Liver (tissue), 3 donors: ENCODE measurements at regions not wholly inside any gene's neighbourhood (a gene's known extent, or its start where the extent isn't known, plus 50 kb on each side); places are given as distances from the start of the nearest gene placed in this dataset.

ENCODE experiments used
- ATF3 ChIP-seq: IDR thresholded peaks from 2 replicates; pipeline ENCODE4 v1.6.1; 2016; ENCODE audit warnings: antibody characterized with exemption
- CTCF ChIP-seq: fragments of 150-350 bp; IDR thresholded peaks from 2 replicates; pipeline ENCODE4 v1.5.1; 2017; ENCODE audit warnings: improper control_type of control experiment, low read depth, low read length; ENCODE audit not compliant: missing input control
- FOXA2 ChIP-seq: IDR thresholded peaks from 2 replicates; pipeline ENCODE4 v1.6.1; 2016; ENCODE audit warnings: antibody characterized with exemption
- GABPA ChIP-seq, 2 donors: IDR thresholded peaks in 1 of 2; conservative IDR thresholded peaks in 1 of 2; 2 replicates each; pipeline ENCODE4 v1.6.1; 2016; ENCODE audit warnings: antibody characterized with exemption in 2 of 2, mild to moderate bottlenecking in 1 of 2, moderate library complexity in 1 of 2
- HNF4G ChIP-seq: IDR thresholded peaks from 2 replicates; pipeline ENCODE4 v1.6.1; 2016; ENCODE audit warnings: antibody characterized with exemption
- JUND ChIP-seq, 2 donors: IDR thresholded peaks; 2 replicates each; pipeline ENCODE4 v1.6.1; 2016; ENCODE audit warnings: antibody characterized with exemption in 2 of 2
- MAX ChIP-seq: IDR thresholded peaks from 2 replicates; pipeline ENCODE4 v1.6.1; 2016; ENCODE audit warnings: antibody characterized with exemption
- NR2F2 ChIP-seq: IDR thresholded peaks from 2 replicates; pipeline ENCODE4 v1.6.1; 2016; ENCODE audit warnings: antibody characterized with exemption
- RAD21 ChIP-seq, 2 donors: IDR thresholded peaks; 2 replicates each; pipeline ENCODE4 v1.6.1; 2016; ENCODE audit warnings: antibody characterized with exemption in 2 of 2, mild to moderate bottlenecking in 2 of 2
- REST ChIP-seq: IDR thresholded peaks from 2 replicates; pipeline ENCODE4 v1.6.1; 2016; ENCODE audit warnings: antibody characterized with exemption, mild to moderate bottlenecking
- RXRA ChIP-seq, 2 donors: IDR thresholded peaks; 2 replicates each; pipeline ENCODE4 v1.6.1; 2017 to 2018; ENCODE audit warnings: antibody characterized with exemption in 2 of 2, mild to moderate bottlenecking in 1 of 2
- SP1 ChIP-seq: IDR thresholded peaks from 2 replicates; pipeline ENCODE4 v1.6.1; 2018; ENCODE audit warnings: antibody characterized with exemption, mild to moderate bottlenecking
- TAF1 ChIP-seq: conservative IDR thresholded peaks from 2 replicates; pipeline ENCODE4 v1.6.1; 2016; ENCODE audit warnings: antibody characterized with exemption, mild to moderate bottlenecking
- YY1 ChIP-seq: IDR thresholded peaks from 2 replicates; pipeline ENCODE4 v1.6.1; 2016; ENCODE audit warnings: antibody characterized with exemption, mild to moderate bottlenecking
- donor health status: healthy.
- donor health status: healthy.

GRCh38 chr11:19398273-19398672 is 157.5 kb upstream of the E2F8 start:
- TF ChIP-seq TAF1 (no peak), YY1 (no peak), CTCF (no peak), SP1 (no peak), HNF4G (no peak), ATF3 (no peak), RAD21 (IDR thresholded peaks at IDR 0.05) (no peak), FOXA2 (no peak), REST (no peak), JUND (IDR thresholded peaks at IDR 0.05) (no peak), NR2F2 (no peak), MAX (no peak), RXRA (IDR thresholded peaks at IDR 0.05) (no peak), GABPA (IDR thresholded peaks at IDR 0.05 in 1 of 2, conservative IDR thresholded peaks at IDR 0.05 in 1 of 2) (no peak)
